T-helper 2 cell (primary cell): ENCODE measurements at regions not wholly inside any gene's neighbourhood (a gene's known extent, or its start where the extent isn't known, plus 50 kb on each side); places are given as distances from the start of the nearest gene placed in this dataset.
A peak's percentile ranks its signal among the peaks of the same experiment; 100 is the strongest.
"Not testable (repeated sequence)": the region's sequence is repeated elsewhere in the genome, so short reads cannot be mapped to it uniquely, and the experiment has no call there.

ENCODE experiments used
- DNase-seq, 5 experiments: peaks; one replicate each; pipeline versions ENCODE4 v3.0.0 to v3.0.0-alpha.2; 2012 to 2022

DNA sequence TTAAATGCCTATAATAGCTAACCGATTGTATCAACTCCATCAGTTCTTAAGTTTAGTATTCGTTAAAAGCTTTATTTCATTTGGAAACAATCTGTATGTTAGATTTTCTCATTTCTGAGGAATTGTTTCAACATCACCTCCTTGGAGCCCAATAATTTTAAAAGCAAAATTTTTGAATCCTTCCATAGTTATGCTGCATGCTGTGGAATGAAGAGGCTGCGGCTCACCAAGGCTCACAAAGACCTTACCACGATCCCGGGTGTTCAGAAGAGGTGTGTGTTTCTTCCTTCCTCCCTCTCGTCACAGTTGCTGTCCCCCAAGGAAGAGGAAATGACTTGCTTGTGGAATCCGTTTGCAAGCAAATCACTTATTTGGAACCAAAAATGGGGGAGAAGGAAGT, 143.8 kb downstream of the FGF1 start:
- no peak for DNase-seq

DNA sequence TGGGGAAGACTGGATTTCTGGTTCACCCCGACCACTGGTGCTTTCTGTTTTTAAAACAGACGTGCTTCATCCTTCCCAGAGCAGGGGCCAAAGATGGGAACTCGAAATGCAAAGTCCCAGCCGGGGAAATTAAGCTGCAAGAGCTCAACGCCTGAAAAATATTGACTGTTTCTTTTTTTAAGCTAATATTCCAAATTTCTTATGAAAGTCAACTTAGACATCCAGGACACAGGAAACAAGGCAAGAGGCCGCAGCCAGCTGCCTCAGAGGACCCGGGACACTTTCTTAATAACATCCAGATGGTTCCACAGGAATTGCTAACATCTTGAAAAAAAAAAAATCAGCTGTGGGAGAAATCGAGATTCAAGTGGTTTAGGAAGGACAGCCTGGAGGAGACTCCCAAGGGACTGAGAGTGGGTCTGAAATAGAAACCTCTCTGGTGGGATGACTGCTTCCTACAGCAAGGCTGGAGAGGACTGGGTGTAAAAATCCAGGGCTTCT, 144.9 kb downstream of the FGF1 start:
- no peak for DNase-seq

DNA sequence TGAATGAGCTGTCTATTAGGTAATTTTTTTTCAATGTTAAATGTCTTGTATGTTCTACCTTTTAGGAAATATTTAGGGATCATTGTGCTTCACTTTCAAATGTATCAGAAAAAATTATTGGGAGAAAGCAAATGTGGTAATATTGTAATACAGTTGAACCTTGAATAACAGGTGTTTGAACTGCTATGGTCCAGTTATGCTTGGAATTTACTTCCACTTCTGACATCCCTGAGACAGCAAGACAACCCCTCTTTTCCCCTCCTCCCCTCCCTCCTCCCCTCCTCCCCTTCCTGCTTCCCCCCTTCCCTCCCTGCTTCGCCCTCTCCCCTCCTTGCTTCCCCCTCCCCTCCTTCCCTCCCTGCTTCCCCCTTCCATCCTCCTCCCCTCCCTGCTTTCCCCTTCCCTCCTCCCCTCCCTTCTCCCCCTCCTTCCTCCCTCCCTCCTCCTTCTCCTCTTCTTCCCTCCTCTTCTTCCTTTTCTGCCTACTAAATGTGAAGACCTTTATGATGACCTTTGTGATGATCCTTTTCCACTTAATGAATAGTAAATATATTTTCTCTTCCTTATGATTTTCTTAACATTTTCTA, 146.6 kb downstream of the FGF1 start:
- no peak for DNase-seq

DNA sequence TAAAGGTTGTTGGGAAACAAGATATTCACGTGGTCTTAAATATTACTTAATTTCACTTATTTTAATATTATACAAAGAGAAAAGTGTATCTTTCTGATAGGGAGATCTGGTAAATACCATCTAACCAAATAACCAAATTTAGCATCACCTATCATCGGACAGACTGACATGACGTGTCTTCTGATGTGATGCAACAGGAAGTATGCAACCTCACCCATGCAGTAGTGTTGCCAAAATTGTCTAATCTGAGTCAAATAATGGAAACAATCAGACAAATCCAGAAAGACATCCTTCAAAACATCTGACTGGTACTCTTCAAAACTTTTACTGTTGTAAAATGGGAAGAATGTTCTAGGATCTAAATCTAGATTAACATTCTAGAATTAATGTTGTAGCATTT, 148.0 kb downstream of the FGF1 start:
- peak in 1 of 5 experiments; percentile 34 for DNase-seq

DNA sequence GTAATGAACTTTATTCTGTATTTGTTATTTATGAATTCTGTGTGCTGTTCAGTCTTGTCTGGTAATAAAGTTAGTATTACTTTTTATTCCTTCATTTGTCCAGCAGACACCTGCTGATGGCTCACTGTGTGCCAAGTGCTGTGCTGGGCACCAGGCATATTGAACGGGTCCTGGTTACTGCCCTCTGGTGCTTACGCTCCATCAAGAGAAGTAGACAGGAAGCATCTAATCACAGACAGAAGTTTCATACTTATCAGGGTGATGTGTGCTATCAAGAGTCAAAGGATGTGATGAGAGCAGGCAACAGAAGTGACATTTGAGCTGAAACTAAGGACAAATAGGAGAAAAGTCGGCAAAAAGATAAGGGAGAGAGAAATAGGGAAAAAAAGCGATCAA, 153.1 kb downstream of the FGF1 start:
- no peak for DNase-seq

DNA sequence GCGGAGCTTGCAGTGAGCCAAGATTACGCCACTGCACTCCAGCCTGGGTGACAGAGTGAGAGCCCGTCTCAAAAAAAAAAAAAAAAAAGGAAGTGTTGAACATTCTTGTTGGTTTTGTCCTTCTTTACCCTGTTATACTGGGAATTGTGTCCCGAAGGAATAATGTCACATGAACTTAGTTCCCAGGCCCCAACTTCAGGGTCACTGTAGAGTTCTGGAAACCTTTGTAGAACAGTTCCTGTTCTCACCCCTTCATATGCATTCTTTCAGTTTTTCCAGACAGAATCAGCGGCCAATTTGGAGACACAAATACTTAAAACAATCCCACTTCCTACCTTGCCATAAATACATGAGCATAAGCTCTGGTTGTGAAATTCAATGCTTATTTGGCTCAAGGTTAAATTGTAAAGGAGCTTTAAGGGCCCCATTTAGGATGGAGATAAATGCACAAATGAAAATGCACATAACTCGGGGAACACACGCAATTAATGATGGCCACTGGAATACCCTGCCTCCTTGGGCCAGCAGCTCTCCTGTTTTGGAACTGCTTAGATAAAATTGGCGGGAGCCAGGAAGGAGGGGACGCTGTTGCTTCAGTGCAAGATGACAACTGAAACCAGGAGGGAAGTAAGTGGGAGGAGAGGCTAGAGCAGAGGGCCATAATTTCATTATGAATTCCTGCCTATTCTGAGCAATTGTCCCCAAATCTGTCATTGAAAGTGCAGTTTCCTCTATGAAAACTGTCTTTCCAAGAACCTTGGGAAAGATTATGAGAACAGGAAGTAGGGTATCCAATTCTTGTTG, 153.7 kb downstream of the FGF1 start:
- DNase-seq = no peak

DNA sequence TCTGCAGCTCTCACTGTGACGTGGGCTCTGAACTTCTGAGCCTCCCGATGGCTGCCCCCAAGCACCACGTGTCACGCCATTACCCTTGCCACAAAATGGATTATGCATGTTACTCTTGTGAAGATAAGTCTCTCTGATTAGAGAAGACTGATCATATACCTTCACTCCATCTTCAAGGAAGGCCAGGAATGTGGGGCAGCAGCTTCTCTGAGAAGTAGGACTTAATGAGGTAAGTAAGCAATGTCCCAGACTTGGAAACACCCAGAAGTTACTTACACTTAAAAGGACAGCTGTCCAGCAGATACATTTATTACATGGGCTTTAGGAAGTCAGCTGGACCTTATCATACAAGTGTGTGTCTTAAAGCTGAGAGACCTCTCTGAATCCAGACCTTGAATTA, 155.0 kb downstream of the FGF1 start:
- no peak for DNase-seq

DNA sequence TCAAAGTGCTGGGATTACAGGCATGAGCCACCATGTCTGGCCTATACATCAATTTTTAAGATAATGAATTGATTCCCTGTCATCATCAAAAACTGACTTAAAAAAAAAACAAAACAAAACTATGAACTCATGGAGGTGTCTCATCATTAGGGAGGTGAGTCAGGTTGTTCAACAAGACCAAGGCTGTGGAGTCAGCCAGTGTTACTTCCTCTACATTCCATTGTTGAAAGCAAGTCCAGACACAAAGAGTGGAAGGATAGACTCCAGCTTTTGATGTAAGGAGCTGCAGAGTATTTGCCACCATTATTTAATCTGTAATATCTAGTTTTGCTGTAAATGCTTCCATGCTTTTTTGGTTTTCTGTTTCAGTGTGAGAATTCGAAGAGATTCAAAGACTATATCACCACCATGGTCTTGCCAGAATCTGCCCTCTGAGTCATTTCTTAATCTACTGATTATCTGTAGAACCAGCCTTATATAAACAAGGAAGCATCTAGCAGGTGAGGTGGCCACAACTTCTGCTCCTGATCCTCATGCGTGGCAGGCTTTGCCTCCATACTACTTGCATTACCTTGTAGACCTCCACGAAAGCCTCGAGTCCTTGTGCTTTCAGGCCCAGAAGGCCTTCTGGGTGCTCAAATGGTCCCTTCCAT, 156.1 kb downstream of the FGF1 start:
- no peak for DNase-seq

DNA sequence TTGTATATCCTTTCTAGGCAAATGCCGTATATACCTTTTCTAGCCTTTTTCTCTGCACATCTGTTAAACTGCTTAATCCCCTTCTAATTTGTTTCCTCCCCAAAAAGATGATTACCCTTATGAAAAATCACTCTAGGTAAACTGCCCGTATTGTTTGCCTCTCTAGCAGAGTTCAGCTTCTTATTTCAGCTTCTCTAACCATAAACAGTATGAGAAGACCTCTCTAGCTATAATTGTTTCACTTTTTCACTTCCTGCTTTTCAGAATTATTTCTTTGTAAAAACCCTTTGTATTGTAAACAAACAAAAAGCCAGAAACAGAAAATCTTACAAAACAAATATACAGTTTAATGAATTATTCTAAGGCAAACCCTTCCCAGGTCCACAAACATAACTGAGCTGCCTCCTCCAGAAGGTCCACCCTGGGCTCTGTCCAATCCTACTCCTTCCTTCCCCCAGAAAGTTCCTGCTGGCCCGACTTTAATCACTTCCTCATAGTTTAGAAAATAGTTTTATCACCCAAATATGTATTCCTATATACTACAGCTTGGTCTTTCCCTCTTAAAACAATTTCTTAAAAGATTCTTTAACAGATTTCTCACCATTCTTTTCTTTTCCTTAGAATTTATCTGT, 158.1 kb downstream of the FGF1 start:
- DNase-seq = no peak

DNA sequence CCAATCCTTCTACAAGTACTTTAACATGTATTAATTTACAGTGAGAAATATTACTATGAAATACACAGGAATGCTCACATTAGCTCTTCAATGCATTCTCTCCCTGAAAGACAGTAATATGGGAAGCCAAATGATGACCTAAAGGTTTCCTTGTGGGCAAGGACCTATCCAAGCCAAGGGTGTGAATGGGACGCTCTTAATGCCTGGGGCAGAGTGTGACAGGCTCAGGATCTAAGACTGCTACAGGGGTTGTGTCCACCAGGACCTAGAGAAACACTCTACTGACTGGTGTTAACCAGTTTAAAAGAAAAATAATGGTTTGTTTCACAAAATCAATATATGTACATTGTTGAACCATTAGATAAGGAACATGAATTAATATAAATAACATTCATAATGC, 158.7 kb downstream of the FGF1 start:
- DNase-seq = no peak

DNA sequence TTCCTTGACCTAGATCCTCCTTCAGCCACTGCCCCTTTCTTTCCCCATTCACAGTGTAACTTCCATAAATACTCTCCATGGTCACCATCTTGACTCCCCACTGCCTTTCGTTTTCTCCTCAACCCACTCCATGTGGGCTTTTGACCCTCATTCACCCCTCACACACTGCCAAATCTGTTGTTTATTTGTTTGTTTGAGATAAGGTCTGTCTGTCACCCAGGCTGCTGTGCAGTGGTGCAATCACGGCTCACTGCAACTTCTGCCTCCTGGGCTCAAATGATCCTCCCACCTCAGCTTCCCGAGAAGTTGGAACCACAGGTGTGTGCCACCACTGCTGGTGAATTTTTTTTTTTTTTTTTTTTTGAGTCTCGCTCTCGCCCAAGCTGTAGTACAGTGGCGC, 162.9 kb downstream of the FGF1 start:
- no peak for DNase-seq

DNA sequence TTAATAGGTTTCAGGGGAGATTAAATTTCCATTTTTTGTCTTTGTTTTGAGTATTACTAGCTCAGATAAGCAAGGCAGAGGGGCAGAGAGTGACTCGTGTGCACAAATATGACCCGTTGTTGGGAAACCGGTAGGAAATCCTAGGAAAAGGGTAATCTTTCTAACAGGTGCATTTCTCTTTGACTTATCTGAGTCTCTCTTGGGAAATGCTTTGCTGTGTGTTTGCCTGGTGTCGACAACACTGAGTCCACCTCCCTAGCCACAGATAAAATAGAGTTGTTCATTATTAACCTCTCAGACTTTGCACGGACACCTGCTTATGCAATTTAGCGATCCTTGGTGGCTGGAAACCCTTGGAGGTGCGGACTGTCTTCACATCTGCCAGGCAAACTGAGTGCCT, 164.2 kb downstream of the FGF1 start:
- DNase-seq = no peak

DNA sequence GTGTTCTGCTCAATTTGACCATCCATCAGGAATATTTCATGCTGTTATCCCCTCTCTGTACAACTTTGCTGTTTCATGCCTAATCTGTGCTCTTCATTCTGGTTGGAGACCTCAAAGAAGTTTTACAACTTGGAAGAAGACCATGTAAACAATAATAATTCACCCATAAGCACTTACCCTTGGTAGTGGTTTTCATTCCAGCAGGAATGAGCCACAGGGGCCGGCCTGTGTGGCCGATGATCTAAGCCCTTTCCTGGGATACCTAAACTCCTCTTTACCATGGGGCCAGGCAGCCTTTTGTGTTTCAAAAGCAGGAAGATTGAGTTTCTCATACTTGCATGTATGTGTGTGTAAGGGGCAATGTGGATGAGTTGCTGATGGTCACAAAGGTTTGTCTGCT, 165.0 kb downstream of the FGF1 start:
- no peak for DNase-seq

DNA sequence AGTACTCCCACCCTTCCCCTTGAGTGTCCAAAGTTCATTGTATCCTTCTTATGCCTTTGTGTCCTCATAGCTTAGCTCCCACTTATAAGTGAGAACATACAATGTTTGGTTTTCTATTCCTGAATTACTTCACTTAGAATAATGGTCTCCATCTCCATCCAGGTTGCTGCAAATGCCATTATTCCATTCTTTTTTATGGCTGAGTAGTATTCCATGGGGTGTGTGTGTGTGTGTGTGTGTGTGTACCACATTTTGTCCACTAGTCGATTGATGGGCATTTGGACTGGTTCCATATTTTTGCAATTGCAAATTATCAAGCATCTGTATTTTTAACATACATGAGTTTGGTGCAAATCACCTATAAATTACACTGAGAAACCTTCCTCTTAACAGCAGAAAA, 166.0 kb downstream of the FGF1 start:
- DNase-seq = not testable (repeated sequence)

DNA sequence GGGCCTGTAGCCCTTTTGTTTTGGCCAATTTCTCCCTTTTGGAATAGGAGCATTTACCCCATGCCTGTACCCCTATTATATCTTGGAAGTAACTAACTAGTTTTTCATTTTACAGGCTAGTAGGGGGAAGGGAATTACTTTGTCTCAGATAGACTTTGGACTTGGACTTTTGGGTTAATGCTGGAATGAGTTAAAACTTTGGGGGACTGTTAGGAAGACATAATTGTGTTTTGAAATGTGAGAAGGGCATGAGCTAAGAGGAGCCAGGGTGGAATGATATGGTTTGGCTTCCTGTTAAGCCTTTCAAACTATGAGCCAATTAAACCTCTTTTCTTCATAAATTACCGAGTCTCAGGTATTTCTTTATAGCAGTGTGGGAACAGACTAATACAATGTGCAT, 168.1 kb downstream of the FGF1 start:
- no peak for DNase-seq

DNA sequence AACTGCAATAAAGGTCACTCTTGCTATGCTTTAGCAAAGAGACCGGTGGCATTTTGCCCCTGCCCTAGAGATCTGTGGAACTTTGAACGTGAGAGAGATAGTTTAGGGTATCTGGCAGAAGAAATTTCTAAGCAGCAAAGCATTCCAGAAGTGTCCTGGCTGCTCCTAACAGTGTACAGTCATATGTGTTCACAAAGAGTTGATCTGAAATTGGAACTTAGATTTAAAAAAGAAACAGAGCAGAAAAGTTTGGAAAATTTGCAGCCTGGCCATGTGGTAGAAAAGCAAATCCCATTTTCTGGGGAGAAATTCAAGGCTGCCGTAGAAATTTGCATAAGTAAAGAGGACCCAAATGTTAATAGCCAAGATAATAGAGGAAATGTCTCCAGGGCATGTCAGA, 169.2 kb downstream of the FGF1 start:
- DNase-seq = no peak

DNA sequence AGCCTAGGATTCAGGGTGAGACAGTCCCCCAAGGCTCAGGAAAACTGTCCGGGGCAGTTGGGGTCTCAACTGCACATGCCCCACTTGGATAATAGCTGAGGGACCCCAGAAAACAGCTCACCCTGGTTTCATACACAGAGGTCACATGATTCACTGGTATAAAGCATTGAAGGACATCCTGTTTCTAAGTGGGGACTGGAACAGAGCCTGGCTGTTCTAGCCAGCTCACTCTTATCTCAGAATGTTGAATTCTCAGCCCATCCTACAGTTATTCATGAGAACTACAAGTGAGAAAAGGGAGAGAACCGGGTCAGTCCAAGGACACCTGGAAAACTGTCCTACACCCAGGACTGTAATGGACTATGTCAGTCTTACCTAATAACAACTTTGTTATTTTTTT, 170.9 kb downstream of the FGF1 start:
- DNase-seq = no peak

DNA sequence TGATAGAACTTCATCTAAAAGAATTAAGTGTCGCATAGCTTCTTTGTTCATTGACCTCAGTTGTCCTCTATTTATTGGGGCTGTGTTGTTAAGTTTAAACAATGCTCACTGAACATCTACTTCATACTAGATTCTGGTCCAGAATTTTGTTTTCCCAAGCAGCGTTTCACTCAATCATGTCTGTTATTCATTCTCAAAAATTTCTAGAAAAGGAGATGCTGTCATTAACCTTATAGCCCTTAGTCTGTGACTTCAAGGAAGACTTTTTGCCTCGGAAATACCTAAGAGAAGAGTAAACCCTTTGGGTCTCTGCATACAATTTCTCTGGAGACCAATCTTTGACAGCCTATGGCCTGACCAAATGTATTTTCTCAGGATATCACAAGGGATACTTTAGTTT, 171.7 kb downstream of the FGF1 start:
- DNase-seq = no peak

DNA sequence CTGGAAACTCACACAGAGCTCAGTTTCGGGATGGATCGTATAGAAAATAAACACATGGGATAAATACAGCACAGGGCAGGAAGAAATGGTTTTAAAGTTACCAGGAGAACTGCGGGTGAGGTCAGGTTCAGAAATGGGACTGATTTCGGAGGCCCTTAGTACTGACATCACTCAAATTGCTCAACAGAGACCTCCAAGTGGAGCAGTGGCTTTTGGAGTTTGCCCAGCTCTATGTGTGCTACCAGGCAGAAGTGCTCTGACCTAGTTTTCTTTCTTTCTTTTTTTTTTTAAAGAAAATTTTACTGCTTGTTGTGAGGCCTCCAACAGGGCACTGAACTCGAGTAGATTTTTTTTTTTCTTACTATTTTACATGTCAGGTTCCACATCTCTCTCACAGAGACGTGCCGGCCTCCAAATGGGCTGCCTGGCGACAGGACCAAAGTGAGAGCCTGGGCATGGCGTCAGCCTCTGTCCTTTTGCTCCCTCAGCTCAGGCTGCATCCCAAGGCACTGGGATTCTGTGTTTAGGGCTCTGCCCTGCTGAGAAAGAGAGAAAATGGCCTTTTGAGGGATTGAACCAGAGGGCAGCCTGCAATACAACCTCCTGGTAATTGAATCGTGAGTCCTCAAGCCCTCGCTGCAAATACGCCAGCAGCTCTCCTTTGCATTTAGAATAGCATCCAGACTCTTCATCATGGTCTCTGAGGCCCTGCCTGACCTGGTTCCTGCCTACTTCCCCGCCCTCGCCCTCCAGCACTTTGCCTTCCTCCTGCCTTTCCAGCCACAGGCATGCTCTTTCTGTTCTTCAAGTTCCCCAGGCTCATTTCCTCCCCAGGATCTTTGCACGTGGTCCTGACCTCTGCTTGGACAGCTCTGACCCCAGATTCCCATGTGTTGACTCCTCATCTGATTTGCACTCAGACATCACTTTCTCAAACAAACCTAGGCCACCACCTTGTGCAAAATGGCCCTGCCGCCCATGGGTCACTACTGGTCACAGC, 173.5 kb downstream of the FGF1 start:
- no peak for DNase-seq

DNA sequence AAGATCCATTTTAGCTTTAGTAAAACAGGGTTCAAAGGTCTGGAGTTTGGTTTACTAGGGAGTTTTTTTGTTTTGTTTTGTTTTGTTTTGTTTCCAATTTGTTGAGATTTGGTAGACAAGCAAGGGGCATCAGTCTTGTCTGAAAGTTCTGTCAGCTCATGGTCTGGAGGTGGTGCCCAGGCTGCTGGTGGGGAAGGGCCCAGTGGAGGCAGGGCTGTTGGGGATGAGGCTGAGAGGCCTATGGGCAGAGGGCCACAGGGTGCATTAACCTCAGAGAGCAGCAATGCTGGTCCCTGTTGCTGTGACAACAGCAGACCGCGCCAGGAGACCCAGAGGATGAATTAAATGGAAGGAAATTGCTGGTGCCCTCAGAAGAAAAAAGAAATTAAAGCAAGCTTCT, 174.5 kb downstream of the FGF1 start:
- no peak for DNase-seq

DNA sequence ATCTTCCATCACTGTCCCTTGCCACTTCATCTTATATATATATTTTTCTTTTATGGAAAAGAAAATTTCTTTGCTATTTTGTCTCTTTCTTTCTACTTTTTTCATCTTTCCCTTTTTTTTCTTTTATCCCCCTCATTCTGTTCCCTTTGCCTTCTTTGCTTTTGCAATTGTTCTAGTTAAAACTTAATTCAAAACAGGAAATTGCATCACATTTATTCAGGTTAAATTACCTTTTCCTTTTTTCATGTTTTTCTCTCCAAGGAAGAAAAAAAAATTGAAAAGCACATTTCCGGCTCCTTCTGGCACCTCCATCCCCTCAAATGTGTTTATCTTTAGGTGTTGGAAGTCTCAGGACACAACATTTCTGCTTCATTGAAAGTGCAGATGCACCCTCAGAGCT, 176.9 kb downstream of the FGF1 start:
- no peak for DNase-seq

DNA sequence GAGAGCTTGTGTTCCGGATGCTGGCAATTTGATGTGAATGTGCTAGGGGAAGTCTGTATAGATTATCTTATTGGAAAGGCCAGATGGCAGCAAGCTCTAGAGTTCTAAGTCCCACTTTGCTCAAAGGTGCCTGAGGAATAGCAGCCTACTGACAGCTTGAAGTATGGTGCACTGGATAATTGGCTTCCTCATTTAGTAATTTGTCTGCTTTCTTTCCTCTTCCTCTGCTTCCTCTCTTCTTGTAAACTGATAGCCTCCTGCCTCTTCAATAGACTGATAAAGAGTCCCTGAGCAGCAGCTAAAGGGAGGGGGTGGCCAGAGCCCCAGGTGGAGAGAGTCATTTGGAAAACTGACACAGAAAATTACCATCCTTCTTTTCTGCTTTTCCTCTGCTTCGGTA, 177.3 kb downstream of the FGF1 start:
- no peak for DNase-seq
